ENCODE measurements at regions not wholly inside any gene's neighbourhood (a gene's known extent, or its start where the extent isn't known, plus 50 kb on each side); places are given as distances from the start of the nearest gene placed in this dataset.

GRCh38 chr21:33991133-33991532 is 75.5 kb upstream of the ATP5PO start:
- Histone ChIP-seq H3K9me3 (ENCODE audit: low read length) (no peaks in the 10 kb centered on the region), H3K27me3 (ENCODE audit: insufficient read depth, low read depth, low read length) (no peaks in the 10 kb centered on the region), H4K20me1 (ENCODE audit: insufficient read depth) (no peaks in the 10 kb centered on the region), H3K4me3 (ENCODE audit: low read length) (no peak overlapping the region), H3K36me3 (ENCODE audit: insufficient read depth, low read length) (no peaks in the 10 kb centered on the region), H3F3A (ENCODE audit: insufficient read depth, low read length, poor library complexity, severe bottlenecking) (no peaks in the 10 kb centered on the region), H3K4me2 (ENCODE audit: low read length) (no peak overlapping the region), H3K9ac (ENCODE audit: low read length) (no peak overlapping the region), H3K27ac (ENCODE audit: low read length) (no peak overlapping the region), H3K79me2 (replicated peaks; ENCODE audit: insufficient read depth, low read length) (no peaks in the 10 kb centered on the region), H3K9me2 (ENCODE audit: insufficient read depth, low read length) (no peaks in the 10 kb centered on the region), H2AFZ (ENCODE audit: low read depth, low read length) (no peak overlapping the region)
- no peak for TF ChIP-seq REST (IDR thresholded peaks at IDR 0.05; ENCODE audit: borderline replicate concordance)
- no peak for TF ChIP-seq SMC3 (conservative IDR thresholded peaks at IDR 0.05; ENCODE audit: poor library complexity)
- TF ChIP-seq CTCF (IDR thresholded peaks at IDR 0.05; ENCODE audit: poor library complexity, severe bottlenecking), result no peak
- TF ChIP-seq POLR2AphosphoS5 (IDR thresholded peaks at IDR 0.05), result no peak
- no peak for TF ChIP-seq EZH2 (IDR thresholded peaks at IDR 0.05; ENCODE audit: borderline replicate concordance, insufficient read depth, low read length, poor library complexity, severe bottlenecking)
- TF ChIP-seq MXI1 (conservative IDR thresholded peaks at IDR 0.05; ENCODE audit: poor library complexity, severe bottlenecking), result no peak
- TF ChIP-seq RAD21 (conservative IDR thresholded peaks at IDR 0.05), result no peak
- TF ChIP-seq TAF1 (IDR thresholded peaks at IDR 0.05; ENCODE audit: low read depth), result no peak
- TF ChIP-seq EP300 (conservative IDR thresholded peaks at IDR 0.05; ENCODE audit: poor library complexity, severe bottlenecking), result no peak

GRCh38 chr21:33989440-33989839 is 73.8 kb upstream of the ATP5PO start:
- H3K4me3 ChIP-seq (ENCODE audit: low read length), result no peak overlapping the region
- H3K79me2 ChIP-seq (replicated peaks; ENCODE audit: insufficient read depth, low read length), result no peaks in the 10 kb centered on the region
- no peaks in the 10 kb centered on the region for H3K36me3 ChIP-seq (ENCODE audit: insufficient read depth, low read length)
- no peaks in the 10 kb centered on the region for H3K27me3 ChIP-seq (ENCODE audit: insufficient read depth, low read depth, low read length)
- H3K9ac ChIP-seq (ENCODE audit: low read length), result no peak overlapping the region
- no peaks in the 10 kb centered on the region for H3K9me2 ChIP-seq (ENCODE audit: insufficient read depth, low read length)
- no peak overlapping the region for H2AFZ ChIP-seq (ENCODE audit: low read depth, low read length)
- TF ChIP-seq SMC3 (conservative IDR thresholded peaks at IDR 0.05; ENCODE audit: poor library complexity) (no peak), RAD21 (conservative IDR thresholded peaks at IDR 0.05) (no peak), EZH2 (IDR thresholded peaks at IDR 0.05; ENCODE audit: borderline replicate concordance, insufficient read depth, low read length, poor library complexity, severe bottlenecking) (no peak), POLR2AphosphoS5 (IDR thresholded peaks at IDR 0.05) (no peak), CTCF (IDR thresholded peaks at IDR 0.05; ENCODE audit: poor library complexity, severe bottlenecking) (no peak), TAF1 (IDR thresholded peaks at IDR 0.05; ENCODE audit: low read depth) (no peak), MXI1 (conservative IDR thresholded peaks at IDR 0.05; ENCODE audit: poor library complexity, severe bottlenecking) (no peak), EP300 (conservative IDR thresholded peaks at IDR 0.05; ENCODE audit: poor library complexity, severe bottlenecking) (no peak), REST (IDR thresholded peaks at IDR 0.05; ENCODE audit: borderline replicate concordance) (no peak)
- H3F3A ChIP-seq (ENCODE audit: insufficient read depth, low read length, poor library complexity, severe bottlenecking), result no peaks in the 10 kb centered on the region
- no peaks in the 10 kb centered on the region for H3K9me3 ChIP-seq (ENCODE audit: low read length)
- no peak overlapping the region for H3K27ac ChIP-seq (ENCODE audit: low read length)
- H4K20me1 ChIP-seq (ENCODE audit: insufficient read depth), result no peaks in the 10 kb centered on the region
- no peak overlapping the region for H3K4me2 ChIP-seq (ENCODE audit: low read length)
